H9 (cell line): ENCODE measurements at regions not wholly inside any gene's neighbourhood (a gene's known extent, or its start where the extent isn't known, plus 50 kb on each side); places are given as distances from the start of the nearest gene placed in this dataset.

Experiments used
- DNase-seq: peaks from one replicate; pipeline ENCODE4 v3.0.0-alpha.2; 2017
- H2AFZ ChIP-seq: one replicate; pipeline ENCODE4 v1.6.1; 2013; ENCODE audit warnings: mild to moderate bottlenecking, low read length, control low read depth, moderate library complexity
- H2AK5ac ChIP-seq: 2 replicates; pipeline ENCODE4 v1.6.1; 2013; ENCODE audit warnings: low read length, control low read depth, mixed read lengths; ENCODE audit not compliant: insufficient read length
- H2BK120ac ChIP-seq: one replicate; pipeline ENCODE4 v1.6.1; 2013; ENCODE audit warnings: low read depth, mild to moderate bottlenecking, low read length, control low read depth, inconsistent platforms; ENCODE audit not compliant: poor library complexity, severe bottlenecking
- H2BK12ac ChIP-seq: 2 replicates; pipeline ENCODE4 v1.6.1; 2013; ENCODE audit warnings: low read length, control low read depth, mixed read lengths, low read depth; ENCODE audit not compliant: insufficient read length
- H2BK15ac ChIP-seq: 2 replicates; pipeline ENCODE4 v1.6.1; 2013; ENCODE audit warnings: low read depth, low read length, control low read depth
- H2BK20ac ChIP-seq: one replicate; pipeline ENCODE4 v1.6.1; 2013; ENCODE audit warnings: low read depth, mild to moderate bottlenecking, low read length, control low read depth, inconsistent platforms; ENCODE audit not compliant: poor library complexity, severe bottlenecking
- H2BK5ac ChIP-seq: 2 replicates; pipeline ENCODE4 v1.6.1; 2013; ENCODE audit warnings: low read length, control low read depth, mixed read lengths; ENCODE audit not compliant: insufficient read length
- H3K14ac ChIP-seq: 2 replicates; pipeline ENCODE4 v1.6.1; 2013; ENCODE audit warnings: low read length, control low read depth; ENCODE audit not compliant: insufficient read depth
- H3K18ac ChIP-seq: 2 replicates; pipeline ENCODE4 v1.6.1; 2013; ENCODE audit warnings: low read depth, mild to moderate bottlenecking, mixed read lengths, low read length, control low read depth; ENCODE audit not compliant: insufficient read length
- H3K23ac ChIP-seq: 2 replicates; pipeline ENCODE4 v1.6.1; 2013; ENCODE audit warnings: low read length, control low read depth, mixed read lengths, low read depth; ENCODE audit not compliant: insufficient read length
- H3K23me2 ChIP-seq: 2 replicates; pipeline ENCODE4 v1.6.1; 2013; ENCODE audit warnings: low read depth, mild to moderate bottlenecking, mixed read lengths, low read length, control low read depth; ENCODE audit not compliant: insufficient read length, poor library complexity, severe bottlenecking
- H3K27ac ChIP-seq: 2 replicates; pipeline ENCODE4 v1.5.1; 2013; ENCODE audit warnings: low read length, control low read depth, mixed read lengths, low read depth; ENCODE audit not compliant: insufficient read length
- H3K27me3 ChIP-seq: 2 replicates; pipeline ENCODE4 v1.6.1; 2013; ENCODE audit warnings: low read length, control low read depth, inconsistent platforms; ENCODE audit not compliant: insufficient read depth
- H3K4ac ChIP-seq: 2 replicates; pipeline ENCODE4 v1.6.1; 2013; ENCODE audit warnings: low read depth, mild to moderate bottlenecking, control low read depth, inconsistent platforms, low read length, moderate library complexity
- H3K4me1 ChIP-seq: 2 replicates; pipeline ENCODE4 v1.6.1; 2013; ENCODE audit warnings: low read length, control low read depth, inconsistent platforms; ENCODE audit not compliant: insufficient read depth
- H3K4me2 ChIP-seq: 2 replicates; pipeline ENCODE4 v1.6.1; 2013; ENCODE audit warnings: low read length, control low read depth, mixed read lengths; ENCODE audit not compliant: insufficient read length, insufficient read depth
- H3K56ac ChIP-seq: 2 replicates; pipeline ENCODE4 v1.6.1; 2013; ENCODE audit warnings: low read depth, mild to moderate bottlenecking, mixed read lengths, low read length, control low read depth; ENCODE audit not compliant: insufficient read length
- H3K79me1 ChIP-seq: 2 replicates; pipeline ENCODE4 v1.6.1; 2013; ENCODE audit warnings: low read depth, mild to moderate bottlenecking, moderate library complexity, low read length, control low read depth, inconsistent platforms; ENCODE audit not compliant: insufficient read depth, poor library complexity, severe bottlenecking
- H3K79me2 ChIP-seq: 2 replicates; pipeline ENCODE4 v1.6.1; 2013; ENCODE audit warnings: low read length, control low read depth, inconsistent platforms; ENCODE audit not compliant: insufficient read depth
- H3K9ac ChIP-seq: 2 replicates; pipeline ENCODE4 v1.6.1; 2013; ENCODE audit warnings: low read length, control low read depth, mixed read lengths; ENCODE audit not compliant: insufficient read length; ENCODE audit errors: extremely low read depth
- H3K9me3 ChIP-seq: one replicate; pipeline ENCODE4 v1.6.1; 2013; ENCODE audit warnings: low read depth, low read length, inconsistent platforms; ENCODE audit not compliant: control insufficient read depth
- H3T11ph ChIP-seq: one replicate; pipeline ENCODE4 v1.6.1; 2013; ENCODE audit warnings: mild to moderate bottlenecking, low read length, control low read depth, inconsistent platforms
- H4K20me1 ChIP-seq: one replicate; pipeline ENCODE4 v1.6.1; 2013; ENCODE audit not compliant: control insufficient read depth, insufficient read length, insufficient read depth
- H4K5ac ChIP-seq: 2 replicates; pipeline ENCODE4 v1.6.1; 2013; ENCODE audit warnings: low read depth, mild to moderate bottlenecking, mixed read lengths, low read length, control low read depth; ENCODE audit not compliant: insufficient read length
- H4K8ac ChIP-seq: replicated peaks from 2 replicates; pipeline ENCODE4 v1.6.1; 2013; ENCODE audit warnings: low read length, control low read depth, mixed read lengths, low read depth; ENCODE audit not compliant: insufficient read length
- H4K91ac ChIP-seq: 2 replicates; pipeline ENCODE4 v1.6.1; 2013; ENCODE audit warnings: low read depth, mild to moderate bottlenecking, moderate library complexity, mixed read lengths, low read length, control low read depth; ENCODE audit not compliant: insufficient read length
- H3K27ac Mint-ChIP-seq, 3 experiments: 2 replicates in 2 of 3; 3 replicates in 1 of 3; pipeline ENCODE4 v1.8.0; 2020 to 2021; ENCODE audit warnings: mixed read lengths in 3 of 3, mild to moderate bottlenecking in 1 of 3, moderate library complexity in 1 of 3
- H3K27me3 Mint-ChIP-seq: 2 replicates; pipeline ENCODE4 v1.8.0; 2021; ENCODE audit warnings: low read depth, mild to moderate bottlenecking, moderate library complexity, mixed read lengths
- H3K36me3 Mint-ChIP-seq, 3 experiments: 2 replicates in 2 of 3; 3 replicates in 1 of 3; pipeline ENCODE4 v1.8.0; 2020 to 2021; ENCODE audit warnings: low read depth in 3 of 3, mixed read lengths in 3 of 3; ENCODE audit not compliant: insufficient read depth in 1 of 3
- H3K4me1 Mint-ChIP-seq, 2 experiments: 2 replicates each; pipeline ENCODE4 v1.8.0; 2020; ENCODE audit warnings: mixed read lengths in 2 of 2
- H3K4me3 Mint-ChIP-seq, 2 experiments: 2 replicates in 1 of 2; 3 replicates in 1 of 2; pipeline ENCODE4 v1.8.0; 2020 to 2021; ENCODE audit warnings: mild to moderate bottlenecking in 2 of 2, mixed read lengths in 2 of 2, moderate library complexity in 1 of 2
- H3K9me3 Mint-ChIP-seq, 2 experiments: 2 replicates in 1 of 2; 3 replicates in 1 of 2; pipeline ENCODE4 v1.8.0; 2020; ENCODE audit warnings: mild to moderate bottlenecking in 2 of 2, mixed read lengths in 2 of 2, moderate library complexity in 1 of 2
- WGBS: extraction: QIAGEN DNeasy Blood & Tissue Kit; methylation state at CpG from one replicate; pipeline ENCODE4 v1.1.7; 2013; ENCODE audit warnings: missing lambda C conversion rate, low lambda C conversion rate, mixed read lengths; ENCODE audit not compliant: insufficient read length; ENCODE audit errors: extremely low coverage; 5-methylcytosine and 5-hydroxymethylcytosine counted together
- TF ChIP-seq, protein P1 (sequence below): fragments of 200-600 bp; sonication (generic); conservative IDR thresholded peaks from 3 replicates; pipeline ENCODE4 v1.8.0; 2021; ENCODE audit warnings: antibody characterized with exemption, mild to moderate bottlenecking

DNA sequence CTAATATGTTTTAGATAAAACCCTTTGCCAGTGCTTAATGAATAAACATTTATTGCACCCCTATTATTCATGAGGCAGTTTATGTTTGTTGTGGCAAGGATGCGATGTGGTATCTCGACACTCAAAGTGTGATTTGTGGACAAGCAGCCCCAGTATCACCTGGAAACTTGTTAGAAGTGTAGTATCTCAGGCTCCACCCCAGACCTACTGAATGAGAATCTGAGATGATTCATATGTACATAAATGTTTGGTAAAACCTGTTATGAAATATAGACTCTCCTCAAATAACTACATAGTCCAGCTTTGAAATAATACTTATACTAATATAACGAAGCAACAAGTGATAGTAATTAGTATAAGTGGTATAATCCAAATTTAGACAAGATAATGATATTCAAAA lies 914.8 kb downstream of the TUSC7 start:
- no peak overlapping the region for H3K4ac ChIP-seq
- H3K27ac Mint-ChIP-seq: no peak overlapping the region
- no peak overlapping the region for H2AFZ ChIP-seq
- H3K14ac ChIP-seq: no peak overlapping the region
- H3K36me3 Mint-ChIP-seq: no peaks in the 10 kb centered on the region
- H2BK20ac ChIP-seq: no peak overlapping the region
- no peak overlapping the region for H3K9ac ChIP-seq
- H4K20me1 ChIP-seq: no peaks in the 10 kb centered on the region
- H3K79me2 ChIP-seq: no peaks in the 10 kb centered on the region
- H3K27ac ChIP-seq: no peak overlapping the region
- DNase-seq: no peak
- no peak overlapping the region for H3K18ac ChIP-seq
- no peak overlapping the region for H3K56ac ChIP-seq
- H2AK5ac ChIP-seq: no peak overlapping the region
- no CpG with 5 or more reads among the region's 3 CpGs for WGBS
- no peak overlapping the region for H3K4me3 Mint-ChIP-seq
- no peak overlapping the region for H4K5ac ChIP-seq
- no peak overlapping the region for H4K8ac ChIP-seq
- no peaks in the 10 kb centered on the region; the same call in 1 of the 2 replicates for H3K4me1 ChIP-seq
- H3K4me2 ChIP-seq: no peak overlapping the region
- H2BK120ac ChIP-seq: no peak overlapping the region
- no peaks in the 10 kb centered on the region for H3K79me1 ChIP-seq
- H3K27me3 Mint-ChIP-seq: no peaks in the 10 kb centered on the region; the same call in 1 of the 2 replicates
- peaks cover 26 to 28% of the 10 kb centered on the region in 2 experiments for H3K4me1 Mint-ChIP-seq
- no peak overlapping the region for H3T11ph ChIP-seq
- H4K91ac ChIP-seq: no peak overlapping the region
- no peak overlapping the region for H2BK12ac ChIP-seq
- H3K9me3 ChIP-seq: no peaks in the 10 kb centered on the region
- no peaks in the 10 kb centered on the region for H3K27me3 ChIP-seq
- H3K23ac ChIP-seq: no peak overlapping the region
- H2BK5ac ChIP-seq: no peak overlapping the region
- H3K23me2 ChIP-seq: no peaks in the 10 kb centered on the region
- H3K9me3 Mint-ChIP-seq: no peaks in the 10 kb centered on the region
- no peak overlapping the region for H2BK15ac ChIP-seq
- TF ChIP-seq, protein P1, sequence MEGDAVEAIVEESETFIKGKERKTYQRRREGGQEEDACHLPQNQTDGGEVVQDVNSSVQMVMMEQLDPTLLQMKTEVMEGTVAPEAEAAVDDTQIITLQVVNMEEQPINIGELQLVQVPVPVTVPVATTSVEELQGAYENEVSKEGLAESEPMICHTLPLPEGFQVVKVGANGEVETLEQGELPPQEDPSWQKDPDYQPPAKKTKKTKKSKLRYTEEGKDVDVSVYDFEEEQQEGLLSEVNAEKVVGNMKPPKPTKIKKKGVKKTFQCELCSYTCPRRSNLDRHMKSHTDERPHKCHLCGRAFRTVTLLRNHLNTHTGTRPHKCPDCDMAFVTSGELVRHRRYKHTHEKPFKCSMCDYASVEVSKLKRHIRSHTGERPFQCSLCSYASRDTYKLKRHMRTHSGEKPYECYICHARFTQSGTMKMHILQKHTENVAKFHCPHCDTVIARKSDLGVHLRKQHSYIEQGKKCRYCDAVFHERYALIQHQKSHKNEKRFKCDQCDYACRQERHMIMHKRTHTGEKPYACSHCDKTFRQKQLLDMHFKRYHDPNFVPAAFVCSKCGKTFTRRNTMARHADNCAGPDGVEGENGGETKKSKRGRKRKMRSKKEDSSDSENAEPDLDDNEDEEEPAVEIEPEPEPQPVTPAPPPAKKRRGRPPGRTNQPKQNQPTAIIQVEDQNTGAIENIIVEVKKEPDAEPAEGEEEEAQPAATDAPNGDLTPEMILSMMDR: no peak
